GM19025 (cell line): ENCODE measurements at regions not wholly inside any gene's neighbourhood (a gene's known extent, or its start where the extent isn't known, plus 50 kb on each side); places are given as distances from the start of the nearest gene placed in this dataset.

Experiments used
- ATAC-seq: cut with Tn5 transposase; IDR thresholded peaks from one replicate; pipeline ENCODE4 v1.9.1; 2021; ENCODE audit warnings: mild to moderate bottlenecking, low read depth, moderate library complexity; ENCODE audit not compliant: unreplicated experiment

GRCh38 chr9:106575823-106576222 is 287.1 kb upstream of the ZNF462 start:
- no peak for ATAC-seq

- ATAC-seq, result no peak
Measured at GRCh38 chr9:106576232-106576760, 286.7 kb upstream of the ZNF462 start.

- ATAC-seq, result no peak
Measured at GRCh38 chr9:106577121-106577520, 285.8 kb upstream of the ZNF462 start.

- ATAC-seq, result no peak
Measured at GRCh38 chr9:106580546-106580945, 282.4 kb upstream of the ZNF462 start.

- no peak for ATAC-seq
Measured at GRCh38 chr9:106581973-106582372, 281.0 kb upstream of the ZNF462 start.

- no peak for ATAC-seq
Measured at GRCh38 chr9:106583751-106584150, 279.2 kb upstream of the ZNF462 start.

- no peak for ATAC-seq
Measured at GRCh38 chr9:106587042-106587441, 275.9 kb upstream of the ZNF462 start.

- ATAC-seq, result no peak
Measured at GRCh38 chr9:106588626-106589025, 274.3 kb upstream of the ZNF462 start.

GRCh38 chr9:106590759-106591505 is 272.0 kb upstream of the ZNF462 start:
- no peak for ATAC-seq

GRCh38 chr9:106593201-106593600 is 269.8 kb upstream of the ZNF462 start:
- no peak for ATAC-seq

GRCh38 chr9:106596984-106597383 is 266.0 kb upstream of the ZNF462 start:
- ATAC-seq, result no peak

GRCh38 chr9:106600955-106601560 is 261.9 kb upstream of the ZNF462 start:
- ATAC-seq, result no peak

GRCh38 chr9:106602344-106602743 is 260.6 kb upstream of the ZNF462 start:
- no peak for ATAC-seq

- ATAC-seq, result no peak
Measured at GRCh38 chr9:106613250-106613737, 249.7 kb upstream of the ZNF462 start.

GRCh38 chr9:106615118-106615889 is 247.7 kb upstream of the ZNF462 start:
- ATAC-seq, result no peak

- ATAC-seq, result no peak
Measured at GRCh38 chr9:106616026-106616425, 246.9 kb upstream of the ZNF462 start.

GRCh38 chr9:106616851-106617345 is 246.1 kb upstream of the ZNF462 start:
- no peak for ATAC-seq

- no peak for ATAC-seq
Measured at GRCh38 chr9:106619211-106619610, 243.8 kb upstream of the ZNF462 start.

GRCh38 chr9:106620081-106620480 is 242.9 kb upstream of the ZNF462 start:
- no peak for ATAC-seq

GRCh38 chr9:106620866-106621265 is 242.1 kb upstream of the ZNF462 start:
- ATAC-seq, result no peak
